GM12864 (cell line): ENCODE measurements at regions not wholly inside any gene's neighbourhood (a gene's known extent, or its start where the extent isn't known, plus 50 kb on each side); places are given as distances from the start of the nearest gene placed in this dataset.

Experiments used
- DNase-seq: peaks from one replicate; pipeline ENCODE4 v3.0.0-alpha.2; 2011; ENCODE audit warnings: low read depth
- H3K4me3 ChIP-seq: 2 replicates; pipeline ENCODE4 v1.5.1; 2011; ENCODE audit warnings: mild to moderate bottlenecking, low read depth, low read length, control low read depth
- TF ChIP-seq, protein P1 (sequence below): IDR thresholded peaks from 2 replicates; pipeline ENCODE4 v1.5.1; 2011; ENCODE audit warnings: low read depth, mild to moderate bottlenecking, moderate library complexity, low read length, control low read depth, inconsistent platforms; ENCODE audit errors: missing control alignments

DNA sequence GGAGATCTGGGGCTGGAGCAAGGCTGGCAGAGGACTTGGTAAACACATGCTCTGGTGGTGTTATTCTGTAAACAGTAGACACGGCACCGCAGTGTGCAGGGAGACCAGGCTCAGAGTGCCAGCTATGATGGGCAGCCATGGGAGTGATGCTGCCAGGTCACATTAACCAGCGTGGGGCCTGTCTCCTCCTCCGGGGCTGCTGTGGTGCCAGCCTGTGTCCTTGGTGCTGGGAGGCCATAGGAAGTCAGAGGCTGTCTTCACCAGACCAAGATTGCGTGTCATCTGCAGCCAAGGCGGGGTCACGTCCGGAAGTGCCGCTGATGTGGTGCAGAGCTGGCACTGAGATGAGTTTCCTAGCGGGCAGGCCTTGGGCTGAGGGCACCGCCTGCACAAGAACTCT is 236.0 kb downstream of the GLRX3 start:
- no peak for DNase-seq

DNA sequence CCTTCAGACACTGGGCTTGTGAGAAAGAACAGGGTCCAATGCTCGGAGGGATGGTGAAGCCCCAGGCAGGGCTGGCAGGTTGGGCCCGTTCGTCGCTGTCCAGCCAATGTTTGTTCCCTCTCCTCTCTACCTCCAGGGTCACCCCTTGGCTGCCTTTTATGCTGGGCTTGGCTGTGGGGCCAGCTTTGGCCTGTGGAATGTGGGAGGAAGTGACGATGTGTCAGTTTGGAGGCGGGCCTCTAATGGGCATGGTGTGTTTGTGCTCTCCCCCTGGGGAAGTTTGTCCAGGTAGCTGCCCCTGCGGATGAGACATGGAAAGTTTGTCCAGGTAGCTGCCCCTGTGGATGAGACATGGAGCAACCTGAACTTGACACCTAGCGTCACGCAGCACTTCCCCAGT is 236.7 kb downstream of the GLRX3 start:
- no peak overlapping the region for H3K4me3 ChIP-seq
- TF ChIP-seq, protein P1, sequence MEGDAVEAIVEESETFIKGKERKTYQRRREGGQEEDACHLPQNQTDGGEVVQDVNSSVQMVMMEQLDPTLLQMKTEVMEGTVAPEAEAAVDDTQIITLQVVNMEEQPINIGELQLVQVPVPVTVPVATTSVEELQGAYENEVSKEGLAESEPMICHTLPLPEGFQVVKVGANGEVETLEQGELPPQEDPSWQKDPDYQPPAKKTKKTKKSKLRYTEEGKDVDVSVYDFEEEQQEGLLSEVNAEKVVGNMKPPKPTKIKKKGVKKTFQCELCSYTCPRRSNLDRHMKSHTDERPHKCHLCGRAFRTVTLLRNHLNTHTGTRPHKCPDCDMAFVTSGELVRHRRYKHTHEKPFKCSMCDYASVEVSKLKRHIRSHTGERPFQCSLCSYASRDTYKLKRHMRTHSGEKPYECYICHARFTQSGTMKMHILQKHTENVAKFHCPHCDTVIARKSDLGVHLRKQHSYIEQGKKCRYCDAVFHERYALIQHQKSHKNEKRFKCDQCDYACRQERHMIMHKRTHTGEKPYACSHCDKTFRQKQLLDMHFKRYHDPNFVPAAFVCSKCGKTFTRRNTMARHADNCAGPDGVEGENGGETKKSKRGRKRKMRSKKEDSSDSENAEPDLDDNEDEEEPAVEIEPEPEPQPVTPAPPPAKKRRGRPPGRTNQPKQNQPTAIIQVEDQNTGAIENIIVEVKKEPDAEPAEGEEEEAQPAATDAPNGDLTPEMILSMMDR, result no peak
- no peak for DNase-seq

More for the DNA sequence above, 236.0 kb downstream of the GLRX3 start:
- TF ChIP-seq, protein P1, result no peak
- no peak overlapping the region for H3K4me3 ChIP-seq

DNA sequence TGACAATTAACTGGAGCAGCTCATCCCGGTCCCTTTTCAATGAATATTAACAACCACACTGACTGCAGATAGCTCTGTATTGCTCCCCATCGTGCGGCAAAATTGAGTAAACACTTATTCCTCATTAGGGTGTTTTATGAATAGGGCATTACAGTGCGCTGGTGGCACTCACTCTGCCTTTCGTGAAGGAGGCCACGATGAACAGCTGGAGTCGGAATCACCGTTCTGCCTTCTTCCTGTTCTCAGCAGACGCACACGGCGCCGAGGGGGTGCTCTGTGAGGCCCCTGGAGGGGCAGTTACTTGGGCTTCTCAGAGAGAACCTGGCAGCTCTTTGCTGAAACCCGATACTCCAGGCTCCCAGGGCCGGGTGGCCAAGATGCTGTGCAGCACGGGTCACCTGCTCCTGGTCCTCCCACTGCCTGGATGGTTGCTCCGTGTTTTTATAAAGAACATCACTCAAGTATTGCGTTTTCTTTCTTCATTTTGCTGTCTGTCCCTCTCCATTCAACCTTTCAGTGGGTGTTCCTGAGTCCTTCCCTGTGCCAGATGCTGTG is 241.9 kb downstream of the GLRX3 start:
- TF ChIP-seq, protein P1, result no peak
- H3K4me3 ChIP-seq, result no peak overlapping the region
- DNase-seq, result no peak

DNA sequence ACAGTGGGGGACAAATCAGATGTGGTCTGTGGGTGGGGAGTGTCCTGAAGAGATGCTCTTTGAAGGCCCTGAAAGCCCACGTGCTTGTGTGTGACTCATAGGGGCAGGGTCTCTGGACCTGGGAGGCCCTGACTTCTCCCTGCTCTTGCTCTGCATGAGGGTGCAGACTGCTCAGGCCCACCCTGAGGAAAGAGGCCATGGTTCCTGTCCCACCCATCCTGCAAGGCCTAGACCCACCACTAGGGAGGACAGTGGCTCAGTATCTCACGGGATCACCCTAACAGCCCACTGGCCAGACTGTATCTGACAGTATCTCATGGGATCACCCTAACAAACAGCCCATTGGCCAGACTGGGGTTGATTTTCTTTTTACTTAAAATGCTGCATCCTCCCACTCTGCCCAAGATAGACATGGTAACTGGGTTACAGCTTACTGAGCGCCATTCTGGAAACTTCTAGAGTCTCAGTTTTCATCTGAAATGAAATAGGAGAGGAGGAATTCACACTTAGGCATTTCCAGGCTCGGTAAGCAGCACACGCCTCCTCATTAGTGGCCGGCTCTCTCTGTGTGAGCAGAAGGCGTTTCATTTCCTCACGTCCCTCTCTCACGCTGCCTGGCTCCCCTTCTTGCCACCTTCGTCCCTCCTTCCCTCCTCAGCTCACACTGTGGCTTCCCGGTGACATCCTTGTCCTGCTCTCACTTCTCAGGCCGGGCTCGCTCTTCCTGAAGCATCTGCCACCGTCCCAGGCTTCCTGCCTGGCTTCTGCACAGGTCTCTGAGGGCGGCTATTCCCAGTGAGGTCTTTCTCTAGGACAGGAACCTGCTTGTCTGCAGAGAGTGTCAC is 242.6 kb downstream of the GLRX3 start:
- DNase-seq, result no peak
- TF ChIP-seq, protein P1, result no peak
- no peak overlapping the region for H3K4me3 ChIP-seq

DNA sequence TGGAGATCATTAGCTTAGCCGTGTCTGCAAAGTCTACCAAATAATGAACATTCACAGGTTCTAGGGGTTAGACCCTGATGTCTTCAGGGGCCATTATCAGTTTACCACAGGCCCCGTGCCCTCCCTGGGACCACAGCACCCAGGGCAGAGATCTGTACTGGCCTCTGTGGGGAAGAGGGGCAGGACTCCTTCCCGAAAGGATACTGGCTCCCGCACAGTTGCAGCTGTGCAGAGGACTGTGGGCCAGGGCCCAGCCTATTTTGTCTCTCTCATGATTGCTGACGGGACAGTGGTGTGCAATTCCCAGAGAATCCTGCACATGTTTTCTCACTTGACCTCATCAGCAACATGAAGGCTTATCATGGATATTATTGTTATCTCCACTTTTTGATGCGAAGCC is 243.9 kb downstream of the GLRX3 start:
- DNase-seq, result no peak
- TF ChIP-seq, protein P1, result no peak
- no peak overlapping the region for H3K4me3 ChIP-seq

DNA sequence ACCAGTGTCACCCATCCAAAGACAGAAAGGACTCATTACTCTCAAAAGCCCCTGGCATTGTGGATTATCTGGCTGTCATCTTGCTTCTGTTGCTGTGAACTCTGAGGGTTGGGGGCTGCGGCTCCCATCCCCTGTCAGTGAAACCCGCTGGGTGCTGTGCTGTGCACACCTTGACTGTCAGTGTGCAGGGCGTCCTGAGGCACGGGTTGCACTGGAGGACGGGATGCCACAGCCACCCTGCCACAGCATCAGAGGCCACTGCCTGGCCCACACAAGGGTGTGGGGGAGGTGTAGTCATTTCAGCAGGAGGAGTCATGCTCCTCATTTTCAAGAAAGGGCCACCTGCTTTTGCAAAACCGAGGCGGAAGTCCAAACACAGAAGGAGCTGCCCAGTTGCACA is 245.8 kb downstream of the GLRX3 start:
- no peak for DNase-seq

More for the DNA sequence above, 245.8 kb downstream of the GLRX3 start:
- TF ChIP-seq, protein P1, result no peak
- H3K4me3 ChIP-seq, result no peak overlapping the region
